ENCODE measurements at regions not wholly inside any gene's neighbourhood (a gene's known extent, or its start where the extent isn't known, plus 50 kb on each side); places are given as distances from the start of the nearest gene placed in this dataset.

DNA sequence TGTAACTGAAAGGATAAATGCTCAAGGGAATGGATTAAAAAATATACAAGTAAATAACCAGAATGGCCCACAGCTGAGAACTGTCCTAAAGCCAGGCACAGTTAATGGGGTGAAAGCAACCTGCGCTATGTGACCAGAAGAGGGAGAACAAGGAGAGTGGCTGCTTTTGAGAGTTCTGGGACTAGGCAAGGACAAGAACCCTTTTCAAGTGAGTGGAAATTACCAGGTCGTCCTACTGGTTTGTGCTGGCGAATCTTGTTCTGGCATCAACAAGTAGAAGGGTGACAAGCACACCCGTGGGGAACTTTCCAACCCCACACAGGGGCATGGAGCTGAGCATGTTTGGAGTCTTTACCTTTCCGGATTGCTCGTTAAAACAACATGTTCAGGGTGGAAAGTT lies 82.8 kb downstream of the TMEM17 start:
- Histone ChIP-seq H3K36me3 (ENCODE audit: control insufficient read depth, insufficient read depth, low read length) (no peaks in the 10 kb centered on the region), H3K27me3 (ENCODE audit: control insufficient read depth, insufficient read depth, low read length) (no peaks in the 10 kb centered on the region), H3K4me1 (ENCODE audit: control insufficient read depth, insufficient read depth, low read length) (no peaks in the 10 kb centered on the region), H3K9me3 (ENCODE audit: control insufficient read depth, insufficient read depth, low read depth, low read length) (no peaks in the 10 kb centered on the region), H3K4me3 (ENCODE audit: low read depth in 2 of 2, low read length in 2 of 2) (no peak overlapping the region), H3K27ac (ENCODE audit: low read length) (no peak overlapping the region)
- CTCF ChIA-PET = no interaction called here
- POLR2A ChIA-PET = no interaction called here
- intact Hi-C loops (cut with micrococcal nuclease; ENCODE audit: unreplicated experiment) (no loop called here), in situ Hi-C loops (cut with HindIII; ENCODE audit: low pct_unique_long_range_greater_than_20kb, low sequenced_read_pairs) (no loop called here)
- DNase-seq (ENCODE audit: low read depth, low spot score) (no peak), ATAC-seq (peak; percentile 60; the same call in 1 of the 2 replicates)
- TF ChIP-seq, protein P1, sequence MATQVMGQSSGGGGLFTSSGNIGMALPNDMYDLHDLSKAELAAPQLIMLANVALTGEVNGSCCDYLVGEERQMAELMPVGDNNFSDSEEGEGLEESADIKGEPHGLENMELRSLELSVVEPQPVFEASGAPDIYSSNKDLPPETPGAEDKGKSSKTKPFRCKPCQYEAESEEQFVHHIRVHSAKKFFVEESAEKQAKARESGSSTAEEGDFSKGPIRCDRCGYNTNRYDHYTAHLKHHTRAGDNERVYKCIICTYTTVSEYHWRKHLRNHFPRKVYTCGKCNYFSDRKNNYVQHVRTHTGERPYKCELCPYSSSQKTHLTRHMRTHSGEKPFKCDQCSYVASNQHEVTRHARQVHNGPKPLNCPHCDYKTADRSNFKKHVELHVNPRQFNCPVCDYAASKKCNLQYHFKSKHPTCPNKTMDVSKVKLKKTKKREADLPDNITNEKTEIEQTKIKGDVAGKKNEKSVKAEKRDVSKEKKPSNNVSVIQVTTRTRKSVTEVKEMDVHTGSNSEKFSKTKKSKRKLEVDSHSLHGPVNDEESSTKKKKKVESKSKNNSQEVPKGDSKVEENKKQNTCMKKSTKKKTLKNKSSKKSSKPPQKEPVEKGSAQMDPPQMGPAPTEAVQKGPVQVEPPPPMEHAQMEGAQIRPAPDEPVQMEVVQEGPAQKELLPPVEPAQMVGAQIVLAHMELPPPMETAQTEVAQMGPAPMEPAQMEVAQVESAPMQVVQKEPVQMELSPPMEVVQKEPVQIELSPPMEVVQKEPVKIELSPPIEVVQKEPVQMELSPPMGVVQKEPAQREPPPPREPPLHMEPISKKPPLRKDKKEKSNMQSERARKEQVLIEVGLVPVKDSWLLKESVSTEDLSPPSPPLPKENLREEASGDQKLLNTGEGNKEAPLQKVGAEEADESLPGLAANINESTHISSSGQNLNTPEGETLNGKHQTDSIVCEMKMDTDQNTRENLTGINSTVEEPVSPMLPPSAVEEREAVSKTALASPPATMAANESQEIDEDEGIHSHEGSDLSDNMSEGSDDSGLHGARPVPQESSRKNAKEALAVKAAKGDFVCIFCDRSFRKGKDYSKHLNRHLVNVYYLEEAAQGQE (IDR thresholded peaks at IDR 0.05; ENCODE audit: insufficient read depth in 1 of 2, low read depth in 2 of 2, low read length in 1 of 2) = no peak
- no peak for TF ChIP-seq POLR2AphosphoS5 (IDR thresholded peaks at IDR 0.05; ENCODE audit: low read depth, low read length)
- TF ChIP-seq SIN3A (IDR thresholded peaks at IDR 0.05; ENCODE audit: borderline replicate concordance, insufficient read depth, low read depth, low read length) = no peak
- TF ChIP-seq TCF7L2 (IDR thresholded peaks at IDR 0.05; ENCODE audit: low read depth, low read length) = no peak
- TF ChIP-seq, protein P2, sequence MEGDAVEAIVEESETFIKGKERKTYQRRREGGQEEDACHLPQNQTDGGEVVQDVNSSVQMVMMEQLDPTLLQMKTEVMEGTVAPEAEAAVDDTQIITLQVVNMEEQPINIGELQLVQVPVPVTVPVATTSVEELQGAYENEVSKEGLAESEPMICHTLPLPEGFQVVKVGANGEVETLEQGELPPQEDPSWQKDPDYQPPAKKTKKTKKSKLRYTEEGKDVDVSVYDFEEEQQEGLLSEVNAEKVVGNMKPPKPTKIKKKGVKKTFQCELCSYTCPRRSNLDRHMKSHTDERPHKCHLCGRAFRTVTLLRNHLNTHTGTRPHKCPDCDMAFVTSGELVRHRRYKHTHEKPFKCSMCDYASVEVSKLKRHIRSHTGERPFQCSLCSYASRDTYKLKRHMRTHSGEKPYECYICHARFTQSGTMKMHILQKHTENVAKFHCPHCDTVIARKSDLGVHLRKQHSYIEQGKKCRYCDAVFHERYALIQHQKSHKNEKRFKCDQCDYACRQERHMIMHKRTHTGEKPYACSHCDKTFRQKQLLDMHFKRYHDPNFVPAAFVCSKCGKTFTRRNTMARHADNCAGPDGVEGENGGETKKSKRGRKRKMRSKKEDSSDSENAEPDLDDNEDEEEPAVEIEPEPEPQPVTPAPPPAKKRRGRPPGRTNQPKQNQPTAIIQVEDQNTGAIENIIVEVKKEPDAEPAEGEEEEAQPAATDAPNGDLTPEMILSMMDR (IDR thresholded peaks at IDR 0.05) = no peak; the same call in 1 of the 2 replicates
- BruUV-seq (replicated peaks) = no TSS peak

DNA sequence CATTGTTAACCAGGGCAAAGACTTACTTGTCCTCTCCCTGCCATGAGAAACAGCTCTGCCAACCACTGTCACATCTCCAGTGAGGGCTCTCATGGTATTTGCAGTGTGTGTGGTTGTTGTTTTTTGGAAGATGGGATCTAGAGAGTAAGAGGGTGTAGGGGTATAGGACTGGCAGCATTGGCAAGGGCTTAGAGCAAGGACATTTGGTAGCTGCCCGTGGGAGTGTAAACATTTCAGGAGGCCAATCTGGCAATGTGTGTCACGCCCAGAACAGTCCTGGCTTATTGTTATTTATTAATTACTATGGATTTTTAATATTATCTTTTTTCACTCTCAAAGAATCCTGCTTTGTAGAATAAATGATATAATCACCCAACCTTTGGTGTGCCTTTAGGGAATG lies 90.5 kb downstream of the TMEM17 start:
- TF ChIP-seq SIN3A (IDR thresholded peaks at IDR 0.05; ENCODE audit: borderline replicate concordance, insufficient read depth, low read depth, low read length) (no peak), TCF7L2 (IDR thresholded peaks at IDR 0.05; ENCODE audit: low read depth, low read length) (no peak), POLR2AphosphoS5 (IDR thresholded peaks at IDR 0.05; ENCODE audit: low read depth, low read length) (no peak)
- TF ChIP-seq, protein P2 (IDR thresholded peaks at IDR 0.05) = no peak
- TF ChIP-seq, protein P1 (IDR thresholded peaks at IDR 0.05; ENCODE audit: insufficient read depth in 1 of 2, low read depth in 2 of 2, low read length in 1 of 2) = no peak
- Histone ChIP-seq H3K4me3 (ENCODE audit: low read depth in 2 of 2, low read length in 2 of 2) (no peak overlapping the region), H3K36me3 (ENCODE audit: control insufficient read depth, insufficient read depth, low read length) (no peaks in the 10 kb centered on the region), H3K9me3 (ENCODE audit: control insufficient read depth, insufficient read depth, low read depth, low read length) (no peaks in the 10 kb centered on the region), H3K27me3 (ENCODE audit: control insufficient read depth, insufficient read depth, low read length) (no peaks in the 10 kb centered on the region), H3K27ac (ENCODE audit: low read length) (no peak overlapping the region), H3K4me1 (ENCODE audit: control insufficient read depth, insufficient read depth, low read length) (no peaks in the 10 kb centered on the region)
- intact Hi-C loops (cut with micrococcal nuclease; ENCODE audit: unreplicated experiment) = no loop called here
- no peak for ATAC-seq
- in situ Hi-C loops (cut with HindIII; ENCODE audit: low pct_unique_long_range_greater_than_20kb, low sequenced_read_pairs) = no loop called here
- no peak for DNase-seq (ENCODE audit: low read depth, low spot score)
- CTCF ChIA-PET = no interaction called here
- no TSS peak for BruUV-seq (replicated peaks)
- POLR2A ChIA-PET = no interaction called here

All from Panc1 (cell line).